ENCODE measurements at regions not wholly inside any gene's neighbourhood (a gene's known extent, or its start where the extent isn't known, plus 50 kb on each side); places are given as distances from the start of the nearest gene placed in this dataset.

- Histone ChIP-seq H3K27me3 (ENCODE audit: control insufficient read depth in 2 of 2, insufficient read depth in 2 of 2, low read length in 2 of 2) (no peaks in the 10 kb centered on the region), H3K4me1 (ENCODE audit: control insufficient read depth in 2 of 2, insufficient read depth in 2 of 2, low read length in 2 of 2) (no peaks in the 10 kb centered on the region), H3K36me3 (ENCODE audit: control insufficient read depth in 2 of 3, insufficient read depth in 3 of 3, low read length in 3 of 3) (no peaks in the 10 kb centered on the region), H3K4me3 (ENCODE audit: low read length) (no peak overlapping the region), H3K27ac (ENCODE audit: low read depth, low read length) (no peak overlapping the region), H3K9me3 (ENCODE audit: control insufficient read depth in 2 of 3, low read length in 3 of 3) (no peaks in the 10 kb centered on the region)
- peaks cover 0 to 3% (median 0%) of the 10 kb centered on the region in 7 donors for H3K4me1 Mint-ChIP-seq
- H3K27me3 Mint-ChIP-seq: peaks cover 0 to 19% (median 0%) of the 10 kb centered on the region in 5 donors
- DNase-seq (no peak), ATAC-seq (no peak)
- H3K9me3 Mint-ChIP-seq: peaks cover 0 to 3% (median 0%) of the 10 kb centered on the region in 11 donors
- H3K4me3 Mint-ChIP-seq: no peak overlapping the region
- intact Hi-C loops (cut with micrococcal nuclease): no loop called here
- ChIA-PET CTCF (no interaction called here), POLR2A (no interaction called here)
- no peaks in the 10 kb centered on the region for H3K36me3 Mint-ChIP-seq
- H3K27ac Mint-ChIP-seq: no peak overlapping the region
Observed at GRCh38 chr5:167948251-167948650, 343.2 kb upstream of the WWC1 start.

GRCh38 chr5:167949435-167949834, 342.0 kb upstream of the WWC1 start:
- Histone ChIP-seq H3K27me3 (ENCODE audit: control insufficient read depth in 2 of 2, insufficient read depth in 2 of 2, low read length in 2 of 2) (no peaks in the 10 kb centered on the region), H3K4me3 (ENCODE audit: low read length) (no peak overlapping the region), H3K9me3 (ENCODE audit: control insufficient read depth in 2 of 3, low read length in 3 of 3) (no peaks in the 10 kb centered on the region), H3K4me1 (ENCODE audit: control insufficient read depth in 2 of 2, insufficient read depth in 2 of 2, low read length in 2 of 2) (no peaks in the 10 kb centered on the region), H3K36me3 (ENCODE audit: control insufficient read depth in 2 of 3, insufficient read depth in 3 of 3, low read length in 3 of 3) (no peaks in the 10 kb centered on the region), H3K27ac (ENCODE audit: low read depth, low read length) (no peak overlapping the region)
- intact Hi-C loops (cut with micrococcal nuclease): no loop called here
- no peak overlapping the region for H3K4me3 Mint-ChIP-seq
- ATAC-seq (no peak), DNase-seq (no peak)
- H3K36me3 Mint-ChIP-seq: no peaks in the 10 kb centered on the region
- peaks cover 0 to 3% (median 0%) of the 10 kb centered on the region in 7 donors for H3K4me1 Mint-ChIP-seq
- no peak overlapping the region for H3K27ac Mint-ChIP-seq
- POLR2A ChIA-PET: no interaction called here
- CTCF ChIA-PET: no interaction called here
- peaks cover 0 to 5% (median 0%) of the 10 kb centered on the region in 11 donors for H3K9me3 Mint-ChIP-seq
- peaks cover 0 to 14% (median 0%) of the 10 kb centered on the region in 5 donors for H3K27me3 Mint-ChIP-seq

GRCh38 chr5:167950126-167950721, 341.2 kb upstream of the WWC1 start:
- no peak for ATAC-seq

GRCh38 chr5:167951116-167951515, 340.3 kb upstream of the WWC1 start:
- H3K27ac ChIP-seq (ENCODE audit: low read depth, low read length): no peak overlapping the region
- no peaks in the 10 kb centered on the region for H3K9me3 ChIP-seq (ENCODE audit: control insufficient read depth in 2 of 3, low read length in 3 of 3)
- H3K4me1 ChIP-seq (ENCODE audit: control insufficient read depth in 2 of 2, insufficient read depth in 2 of 2, low read length in 2 of 2): no peaks in the 10 kb centered on the region
- H3K27me3 ChIP-seq (ENCODE audit: control insufficient read depth in 2 of 2, insufficient read depth in 2 of 2, low read length in 2 of 2): no peaks in the 10 kb centered on the region
- intact Hi-C loops (cut with micrococcal nuclease): no loop called here
- Mint-ChIP-seq H3K4me1 (peaks cover 0 to 3% (median 0%) of the 10 kb centered on the region in 7 donors), H3K36me3 (no peaks in the 10 kb centered on the region), H3K27me3 (peaks cover 0 to 13% (median 0%) of the 10 kb centered on the region in 5 donors), H3K27ac (no peak overlapping the region), H3K4me3 (peak overlapping the region in 3 of 10 donors; percentile 7 to 37 (median 14)), H3K9me3 (peaks cover 0 to 5% (median 0%) of the 10 kb centered on the region in 11 donors)
- DNase-seq: no peak
- no peaks in the 10 kb centered on the region for H3K36me3 ChIP-seq (ENCODE audit: control insufficient read depth in 2 of 3, insufficient read depth in 3 of 3, low read length in 3 of 3)
- ATAC-seq: no peak
- ChIA-PET POLR2A (no interaction called here), CTCF (no interaction called here)
- no peak overlapping the region for H3K4me3 ChIP-seq (ENCODE audit: low read length)

More at GRCh38 chr5:167950126-167950721, 341.2 kb upstream of the WWC1 start:
- DNase-seq: no peak
- CTCF ChIA-PET: no interaction called here
- intact Hi-C loops (cut with micrococcal nuclease): no loop called here
- Histone ChIP-seq H3K4me3 (ENCODE audit: low read length) (no peak overlapping the region), H3K4me1 (ENCODE audit: control insufficient read depth in 2 of 2, insufficient read depth in 2 of 2, low read length in 2 of 2) (no peaks in the 10 kb centered on the region), H3K27ac (ENCODE audit: low read depth, low read length) (no peak overlapping the region), H3K36me3 (ENCODE audit: control insufficient read depth in 2 of 3, insufficient read depth in 3 of 3, low read length in 3 of 3) (no peaks in the 10 kb centered on the region), H3K9me3 (ENCODE audit: control insufficient read depth in 2 of 3, low read length in 3 of 3) (no peaks in the 10 kb centered on the region), H3K27me3 (ENCODE audit: control insufficient read depth in 2 of 2, insufficient read depth in 2 of 2, low read length in 2 of 2) (no peaks in the 10 kb centered on the region)
- Mint-ChIP-seq H3K36me3 (no peaks in the 10 kb centered on the region), H3K27ac (no peak overlapping the region), H3K9me3 (peaks cover 0 to 5% (median 0%) of the 10 kb centered on the region in 11 donors), H3K4me1 (peaks cover 0 to 3% (median 0%) of the 10 kb centered on the region in 7 donors), H3K4me3 (no peak overlapping the region), H3K27me3 (peaks cover 0 to 13% (median 0%) of the 10 kb centered on the region in 5 donors)
- POLR2A ChIA-PET: no interaction called here

- no peaks in the 10 kb centered on the region for H3K27me3 ChIP-seq (ENCODE audit: control insufficient read depth in 2 of 2, insufficient read depth in 2 of 2, low read length in 2 of 2)
- peaks cover 0 to 13% (median 0%) of the 10 kb centered on the region in 5 donors for H3K27me3 Mint-ChIP-seq
- H3K4me3 ChIP-seq (ENCODE audit: low read length): no peak overlapping the region
- H3K36me3 ChIP-seq (ENCODE audit: control insufficient read depth in 2 of 3, insufficient read depth in 3 of 3, low read length in 3 of 3): no peaks in the 10 kb centered on the region
- peaks cover 0 to 3% (median 0%) of the 10 kb centered on the region in 7 donors for H3K4me1 Mint-ChIP-seq
- H3K9me3 ChIP-seq (ENCODE audit: control insufficient read depth in 2 of 3, low read length in 3 of 3): no peaks in the 10 kb centered on the region
- no peak overlapping the region for H3K27ac Mint-ChIP-seq
- ChIA-PET POLR2A (no interaction called here), CTCF (no interaction called here)
- H3K9me3 Mint-ChIP-seq: peaks cover 0 to 10% (median 5%) of the 10 kb centered on the region in 11 donors
- intact Hi-C loops (cut with micrococcal nuclease): no loop called here
- H3K36me3 Mint-ChIP-seq: no peaks in the 10 kb centered on the region
- H3K4me1 ChIP-seq (ENCODE audit: control insufficient read depth in 2 of 2, insufficient read depth in 2 of 2, low read length in 2 of 2): no peaks in the 10 kb centered on the region
- H3K27ac ChIP-seq (ENCODE audit: low read depth, low read length): no peak overlapping the region
- ATAC-seq (no peak), DNase-seq (no peak)
- H3K4me3 Mint-ChIP-seq: no peak overlapping the region
Observed at GRCh38 chr5:167952278-167952995, 339.0 kb upstream of the WWC1 start.

GRCh38 chr5:167953151-167953798, 338.2 kb upstream of the WWC1 start:
- Mint-ChIP-seq H3K27ac (no peak overlapping the region), H3K36me3 (no peaks in the 10 kb centered on the region), H3K9me3 (peaks cover 1 to 19% (median 8%) of the 10 kb centered on the region in 11 donors), H3K27me3 (peaks cover 0 to 7% (median 0%) of the 10 kb centered on the region in 5 donors), H3K4me1 (peaks cover 0 to 3% (median 0%) of the 10 kb centered on the region in 7 donors), H3K4me3 (no peak overlapping the region)
- H3K27ac ChIP-seq (ENCODE audit: low read depth, low read length): no peak overlapping the region
- no peaks in the 10 kb centered on the region for H3K9me3 ChIP-seq (ENCODE audit: control insufficient read depth in 2 of 3, low read length in 3 of 3)
- H3K4me1 ChIP-seq (ENCODE audit: control insufficient read depth in 2 of 2, insufficient read depth in 2 of 2, low read length in 2 of 2): no peaks in the 10 kb centered on the region
- ChIA-PET POLR2A (no interaction called here), CTCF (no interaction called here)
- no peak overlapping the region for H3K4me3 ChIP-seq (ENCODE audit: low read length)
- no peak for DNase-seq
- H3K27me3 ChIP-seq (ENCODE audit: control insufficient read depth in 2 of 2, insufficient read depth in 2 of 2, low read length in 2 of 2): no peaks in the 10 kb centered on the region
- no peaks in the 10 kb centered on the region for H3K36me3 ChIP-seq (ENCODE audit: control insufficient read depth in 2 of 3, insufficient read depth in 3 of 3, low read length in 3 of 3)
- intact Hi-C loops (cut with micrococcal nuclease): no loop called here
- no peak for ATAC-seq

Data from naive thymus-derived CD4-positive, alpha-beta T cell (primary cell).